ENCODE measurements at regions not wholly inside any gene's neighbourhood (a gene's known extent, or its start where the extent isn't known, plus 50 kb on each side); places are given as distances from the start of the nearest gene placed in this dataset.

GRCh38 chr5:156095709-156096241, 231.2 kb upstream of the SGCD start:
- ATAC-seq, result no peak

GRCh38 chr5:156096259-156096658, 230.7 kb upstream of the SGCD start:
- no peak for ATAC-seq

DNA sequence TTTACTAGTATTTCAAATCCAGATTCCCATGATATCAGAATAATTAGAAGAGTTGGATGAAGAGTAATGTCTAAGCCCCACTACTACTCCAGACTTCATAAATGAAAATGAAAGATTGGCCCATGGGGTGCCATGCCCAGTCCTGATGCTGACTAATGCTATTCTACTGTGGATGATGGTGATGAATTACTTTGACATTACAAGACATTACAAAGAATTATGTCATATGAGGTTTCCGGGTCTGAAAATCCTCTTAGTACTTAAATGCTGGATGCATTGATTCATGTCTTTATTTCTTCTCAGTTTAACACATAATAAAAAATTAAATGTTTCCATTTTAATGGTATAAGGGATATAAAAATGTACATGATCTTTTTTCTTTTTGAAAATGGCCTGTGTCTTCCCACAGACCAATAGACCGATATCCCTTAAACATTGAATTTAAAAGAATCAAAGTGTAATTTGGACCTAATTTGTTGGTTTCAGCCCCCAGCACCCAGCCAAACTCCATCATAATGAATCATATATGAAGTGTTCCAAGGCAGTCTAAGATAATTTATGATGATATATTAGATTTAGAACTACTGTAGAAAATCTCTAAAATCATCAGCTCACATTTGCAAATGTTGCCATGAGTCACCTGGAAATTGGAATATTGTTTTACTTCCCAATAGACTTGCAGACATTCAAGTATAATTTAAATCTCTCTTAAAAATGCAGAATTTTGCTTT, 223.6 kb upstream of the SGCD start:
- ATAC-seq, result no peak

DNA sequence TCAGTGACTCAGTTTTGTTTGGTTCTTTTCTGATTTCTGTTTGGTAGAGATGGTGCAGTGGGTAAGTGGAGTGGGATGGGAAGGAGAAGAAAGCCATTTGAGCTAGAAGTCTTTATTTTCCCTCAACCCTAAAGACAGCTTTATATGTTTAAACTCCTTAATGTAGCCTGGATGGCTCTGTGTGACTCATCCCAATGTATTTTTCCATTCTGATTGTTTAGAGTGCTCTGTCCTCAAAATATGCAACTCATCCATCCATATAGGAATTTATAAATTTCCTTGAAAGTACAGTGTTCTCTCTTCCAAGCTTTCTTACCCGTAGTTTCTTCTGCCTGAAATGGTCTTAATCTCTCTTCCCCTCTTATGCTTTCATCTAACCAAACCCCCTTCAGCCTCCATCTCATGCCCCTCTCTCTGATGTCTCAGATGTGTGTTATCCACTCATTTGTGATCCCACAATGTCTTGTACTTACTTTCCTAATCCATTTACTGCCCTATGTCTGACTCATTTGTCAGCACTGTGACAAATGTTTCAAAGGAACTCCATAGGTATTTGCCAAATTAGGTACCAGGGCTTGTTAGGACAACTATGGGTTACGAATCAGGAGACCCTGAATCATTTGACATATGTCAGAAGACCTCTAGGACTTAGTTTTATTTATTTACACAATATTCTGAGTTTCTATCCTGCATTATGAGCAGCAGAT, 217.5 kb upstream of the SGCD start:
- no peak for ATAC-seq

- no peak for ATAC-seq
Observed at GRCh38 chr5:156119692-156120091, 207.3 kb upstream of the SGCD start.

DNA sequence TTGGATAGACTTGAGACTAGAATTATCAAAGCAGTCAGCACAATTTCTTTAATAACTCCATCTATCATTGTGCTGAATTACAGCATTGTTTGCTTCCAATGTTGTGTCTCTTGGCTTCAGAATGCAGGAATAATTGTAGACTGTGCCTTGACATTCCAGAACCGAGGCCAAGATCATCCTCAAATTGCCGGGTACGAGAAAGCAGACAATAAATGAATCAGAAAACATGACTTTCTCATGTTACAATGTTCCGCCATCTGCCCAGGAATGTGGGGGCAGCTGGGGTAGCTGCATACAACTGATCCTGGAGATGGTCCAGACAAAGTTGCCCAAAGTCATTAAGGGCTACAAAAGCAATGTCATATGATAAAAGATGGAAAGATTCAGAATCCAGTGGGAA, 206.2 kb upstream of the SGCD start:
- ATAC-seq, result no peak

DNA sequence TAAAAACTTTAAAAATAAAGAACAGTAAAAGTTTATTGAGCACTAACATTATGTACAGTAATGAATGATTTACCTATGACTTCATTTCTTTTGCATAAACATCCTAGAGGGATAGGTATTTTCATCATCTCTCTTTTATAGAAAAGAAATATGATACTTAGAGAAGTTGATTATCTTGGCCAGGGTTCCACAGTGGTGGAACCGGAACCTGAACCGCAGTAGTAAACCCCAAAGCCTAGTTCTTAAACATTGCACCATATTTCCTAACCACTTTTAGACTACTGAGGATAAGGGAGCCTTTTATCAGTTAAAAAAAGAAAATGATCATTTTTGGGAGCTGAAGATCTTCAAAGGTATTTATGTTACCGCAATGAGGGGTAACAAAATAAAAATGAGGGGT, 205.7 kb upstream of the SGCD start:
- ATAC-seq, result no peak

DNA sequence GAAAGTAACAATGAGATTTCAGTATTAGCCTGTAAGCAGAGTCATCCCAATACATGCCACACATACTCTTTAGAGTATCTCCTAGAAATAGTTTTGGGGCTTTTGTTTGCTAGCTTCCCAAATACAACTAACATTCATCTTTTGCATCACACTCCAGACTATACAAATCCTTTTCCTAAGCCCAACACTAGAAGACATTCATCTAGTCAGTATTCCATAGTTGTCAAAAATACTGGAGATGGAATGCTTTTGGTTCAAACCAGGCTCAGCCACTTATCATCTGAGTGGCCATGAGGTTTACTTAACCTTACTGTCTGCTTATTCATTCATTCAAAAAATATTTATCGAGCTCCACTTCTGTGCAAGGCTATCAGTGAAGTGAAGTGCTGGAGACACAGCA, 205.1 kb upstream of the SGCD start:
- no peak for ATAC-seq

DNA sequence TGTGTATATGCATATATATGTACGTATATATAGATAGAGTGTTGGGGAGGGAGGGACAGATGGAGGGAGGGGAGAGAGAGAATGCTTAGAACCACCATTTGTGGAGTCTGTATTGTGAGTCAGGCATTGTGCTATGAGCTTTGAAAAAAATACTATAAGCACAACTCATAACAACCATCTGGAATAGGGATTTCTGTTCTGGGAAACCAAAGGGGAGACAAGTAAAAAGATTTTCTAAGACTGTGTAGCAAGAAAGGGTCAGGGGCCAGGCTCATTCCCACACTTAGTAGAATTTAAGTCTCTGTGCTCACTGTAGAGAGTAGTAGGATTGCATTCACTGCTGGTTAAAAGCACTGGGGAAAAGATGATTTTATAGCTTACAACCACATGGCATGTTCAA, 202.3 kb upstream of the SGCD start:
- no peak for ATAC-seq

GRCh38 chr5:156125118-156125517, 201.8 kb upstream of the SGCD start:
- no peak for ATAC-seq

DNA sequence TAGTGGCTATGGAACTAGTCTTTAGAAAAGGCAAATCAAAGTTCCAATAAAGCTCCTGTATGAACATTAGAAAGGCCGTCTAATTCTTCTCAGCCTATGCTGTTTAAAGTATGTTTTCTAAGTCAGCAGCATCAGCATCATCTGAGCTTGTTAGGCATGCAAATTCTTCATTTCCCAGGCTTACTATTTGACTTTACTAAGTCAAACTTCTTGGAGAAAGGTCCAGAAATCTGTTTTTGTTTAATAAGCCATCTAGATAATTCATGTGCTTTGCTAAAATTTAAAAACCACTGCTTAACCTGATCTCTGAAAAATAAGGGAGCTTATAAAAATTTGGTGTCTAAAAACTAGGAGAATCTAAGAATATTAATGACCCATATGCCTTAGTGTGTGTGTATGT, 200.2 kb upstream of the SGCD start:
- no peak for ATAC-seq

GRCh38 chr5:156128026-156128425, 198.9 kb upstream of the SGCD start:
- ATAC-seq, result no peak

DNA sequence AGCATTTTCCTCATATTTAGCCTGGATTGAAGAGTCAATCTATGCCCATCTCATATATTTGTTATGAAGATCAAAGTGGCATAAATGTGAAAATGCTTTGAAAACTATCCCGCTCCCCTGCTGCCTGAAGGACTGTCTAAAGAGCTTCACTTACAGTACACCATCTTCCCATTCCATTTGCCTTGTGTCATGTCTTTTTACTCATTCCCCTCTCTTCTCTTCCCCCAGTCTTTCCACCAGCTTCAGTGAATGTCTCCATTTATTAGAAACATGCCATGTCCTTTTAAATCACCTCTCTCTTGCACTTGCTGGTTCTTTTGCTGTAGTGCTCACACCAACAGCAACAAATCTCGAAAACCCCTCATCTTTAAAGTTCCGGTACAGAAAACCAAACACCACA, 192.7 kb upstream of the SGCD start:
- no peak for ATAC-seq

GRCh38 chr5:156135531-156135930, 191.4 kb upstream of the SGCD start:
- ATAC-seq, result no peak

GRCh38 chr5:156137071-156137869, 189.7 kb upstream of the SGCD start:
- no peak for ATAC-seq

GRCh38 chr5:156142867-156143266, 184.1 kb upstream of the SGCD start:
- no peak for ATAC-seq

- no peak for ATAC-seq
Observed at GRCh38 chr5:156147261-156147943, 179.6 kb upstream of the SGCD start.

DNA sequence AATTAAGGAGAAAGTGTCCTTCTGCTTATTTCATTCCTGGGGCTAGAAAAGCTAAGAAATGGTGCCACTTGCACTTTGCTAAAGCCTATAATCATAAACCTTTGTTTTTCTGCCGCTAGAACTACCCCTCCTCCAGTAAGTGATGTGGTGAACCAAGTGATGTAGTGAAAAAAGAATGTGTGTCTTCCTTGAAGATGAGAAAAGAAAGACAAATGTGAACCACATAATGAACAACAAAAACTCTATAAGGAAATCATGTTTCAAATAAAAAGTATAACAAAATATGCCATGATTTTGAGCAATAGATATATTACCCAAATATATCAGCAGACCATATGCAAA, 179.0 kb upstream of the SGCD start:
- no peak for ATAC-seq

DNA sequence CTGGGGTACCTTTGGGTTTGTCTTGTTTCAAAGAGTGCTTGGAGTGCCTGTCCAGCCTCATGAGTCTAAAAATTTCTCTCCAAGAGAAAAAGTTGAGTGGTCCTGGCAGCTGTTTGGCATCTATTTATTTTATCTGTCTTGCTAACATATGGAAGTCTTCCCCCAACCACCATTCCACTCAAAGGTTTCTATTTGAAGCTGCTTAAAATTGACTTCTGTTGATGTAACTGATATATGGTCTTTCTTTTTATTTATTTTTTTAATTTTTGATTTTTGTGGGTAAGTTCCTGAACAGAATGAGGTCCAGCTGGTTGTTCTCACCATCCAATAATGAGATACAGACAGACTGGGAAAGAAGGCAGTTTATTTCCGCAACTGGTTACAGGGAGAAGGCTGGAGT, 178.7 kb upstream of the SGCD start:
- no peak for ATAC-seq

DNA sequence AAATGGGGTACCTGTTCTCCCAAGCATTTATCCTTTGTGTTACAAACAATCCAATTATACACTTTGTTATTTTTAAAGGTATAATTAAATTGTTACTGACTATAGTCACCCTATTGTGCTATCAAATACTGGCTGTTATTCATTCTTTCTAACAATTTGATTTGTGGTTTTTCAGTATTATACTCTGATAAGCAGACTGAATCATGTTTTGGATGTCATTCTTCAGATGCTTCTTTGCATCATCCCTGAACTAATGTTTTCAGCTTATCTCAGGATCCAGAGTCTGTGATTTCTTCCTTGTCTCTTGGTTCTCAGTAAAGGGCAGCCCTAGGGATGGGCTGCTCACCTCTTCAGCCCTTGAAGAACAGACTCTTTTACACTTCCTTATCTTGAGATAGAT, 177.8 kb upstream of the SGCD start:
- no peak for ATAC-seq

DNA sequence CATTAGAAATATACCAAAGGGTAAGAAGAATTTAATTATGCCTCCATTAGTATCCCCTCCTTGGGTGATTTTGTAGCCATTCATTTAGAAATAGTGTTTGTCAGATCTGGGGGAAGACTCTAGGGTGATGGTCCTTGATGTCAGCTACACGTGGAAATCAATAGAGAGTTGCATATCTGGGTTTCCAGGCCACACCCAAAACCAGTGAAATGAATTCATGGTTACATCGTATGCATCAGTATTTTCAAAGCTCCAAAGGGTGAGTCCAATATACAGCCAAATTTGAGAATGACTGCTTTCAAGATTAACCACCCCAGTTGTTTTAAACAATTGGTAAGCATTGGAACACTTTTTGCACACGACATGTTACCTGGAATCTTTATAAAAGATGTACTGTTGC, 173.4 kb upstream of the SGCD start:
- no peak for ATAC-seq

- ATAC-seq, result no peak
Observed at GRCh38 chr5:156154757-156155156, 172.2 kb upstream of the SGCD start.

- ATAC-seq, result no peak
Observed at GRCh38 chr5:156155598-156155997, 171.4 kb upstream of the SGCD start.

All from activated CD4-positive, CD25-positive, alpha-beta regulatory T cell treated with anti-CD3 and anti-CD28 coated beads, Interleukin-2, amount 50 U/mL, for 24 hours (primary cell).